Endothelial cell of umbilical vein (primary cell): ENCODE measurements at regions not wholly inside any gene's neighbourhood (a gene's known extent, or its start where the extent isn't known, plus 50 kb on each side); places are given as distances from the start of the nearest gene placed in this dataset.

ENCODE experiments used
- BruUV-seq: library from RNA; stranded (reverse); fragments of 400-500 nt; replicated peaks from 2 replicates; lab custom pipeline; 2021; lab: Mats Ljungman, UMichigan
- CTCF ChIA-PET: fragments of 300-600, 350-600 bp; sonication (Branson Sonifier 250); formaldehyde crosslinking; loops from one replicate; lab custom pipeline; 2021; ENCODE audit warnings: antibody characterized with exemption, inconsistent platforms; lab: Charles Lee
- POLR2A ChIA-PET: fragments of 300-600, 350-600 bp; sonication (Branson Sonifier 250); formaldehyde crosslinking; loops from one replicate; lab custom pipeline; 2021; ENCODE audit warnings: antibody characterized with exemption, inconsistent platforms; lab: Charles Lee
- DNase-seq: peaks from one replicate; pipeline ENCODE4 v3.0.0-alpha.2; 2011; ENCODE audit warnings: low read depth, low spot score
- FAIRE-seq: peaks from 2 replicates; lab custom pipeline; 2011; peaks lifted over from hg19 to GRCh38; lab: Jason Lieb, UNC
- H2AFZ ChIP-seq: 2 replicates; pipeline ENCODE4 v1.6.0; 2012; ENCODE audit warnings: low read depth, low read length, control low read depth, inconsistent platforms
- H3K27ac ChIP-seq: 2 replicates; pipeline ENCODE4 v1.5.1; 2011; ENCODE audit warnings: low read depth, mild to moderate bottlenecking, control low read depth, low read length, moderate library complexity; ENCODE audit not compliant: insufficient read depth
- H3K27me3 ChIP-seq, 2 experiments: 2 replicates each; pipeline versions ENCODE4 v1.6.0 to v1.6.1; 2011; ENCODE audit warnings: low read length in 2 of 2, mixed read lengths in 1 of 2; ENCODE audit not compliant: control insufficient read depth in 2 of 2, insufficient read depth in 2 of 2
- H3K36me3 ChIP-seq, 2 experiments: 2 replicates in 1 of 2; 3 replicates in 1 of 2; pipeline ENCODE4 v1.5.1; 2011; ENCODE audit warnings: low read length in 2 of 2, mild to moderate bottlenecking in 1 of 2, moderate library complexity in 1 of 2; ENCODE audit not compliant: control insufficient read depth in 2 of 2, insufficient read depth in 2 of 2; ENCODE audit errors: extremely low read depth in 1 of 2
- H3K4me1 ChIP-seq: 3 replicates; pipeline ENCODE4 v1.5.1; 2011; ENCODE audit warnings: mild to moderate bottlenecking, low read length; ENCODE audit not compliant: control insufficient read depth, insufficient read depth; ENCODE audit errors: extremely low read depth
- H3K4me2 ChIP-seq: 2 replicates; pipeline ENCODE4 v1.6.1; 2011; ENCODE audit warnings: low read length, control low read depth, mixed read lengths; ENCODE audit not compliant: insufficient read depth
- H3K4me3 ChIP-seq, 3 experiments: fragments of 200-600 bp in 1 of 3; sonication (generic), shearing (Covaris generic) in 1 of 3; replicated peaks in 1 of 3; 2 replicates each; pipeline ENCODE4 v1.5.1; 2011 to 2016; ENCODE audit warnings: control low read depth in 3 of 3, low read length in 3 of 3, mild to moderate bottlenecking in 2 of 3, inconsistent platforms in 1 of 3, low read depth in 1 of 3, moderate library complexity in 1 of 3; ENCODE audit not compliant: insufficient read depth in 1 of 3
- H3K79me2 ChIP-seq: 2 replicates; pipeline ENCODE4 v1.6.0; 2012; ENCODE audit warnings: low read length, inconsistent platforms; ENCODE audit not compliant: control insufficient read depth, insufficient read depth
- H3K9ac ChIP-seq: replicated peaks from 2 replicates; pipeline ENCODE3; 2011; ENCODE audit warnings: low read length, control low read depth; ENCODE audit not compliant: insufficient read depth; ENCODE audit errors: extremely low read depth
- H3K9me1 ChIP-seq: replicated peaks from 3 replicates; pipeline ENCODE4 v1.6.0; 2011; ENCODE audit warnings: mild to moderate bottlenecking, low read length; ENCODE audit not compliant: control insufficient read depth, insufficient read depth; ENCODE audit errors: extremely low read depth
- H3K9me3 ChIP-seq: replicated peaks from 2 replicates; pipeline ENCODE4 v1.5.1; 2012; ENCODE audit warnings: low read length, inconsistent platforms; ENCODE audit not compliant: control insufficient read depth, insufficient read depth
- H4K20me1 ChIP-seq: replicated peaks from 2 replicates; pipeline ENCODE3; 2011; ENCODE audit warnings: mild to moderate bottlenecking, low read length; ENCODE audit not compliant: control insufficient read depth, insufficient read depth; ENCODE audit errors: extremely low read depth
- EZH2 ChIP-seq: IDR thresholded peaks from 2 replicates; pipeline ENCODE4 v1.6.1; 2012; ENCODE audit warnings: borderline replicate concordance, low read depth, mild to moderate bottlenecking, moderate library complexity, low read length, inconsistent platforms; ENCODE audit not compliant: severe bottlenecking
- FOS ChIP-seq: IDR thresholded peaks from 2 replicates; pipeline ENCODE4 v1.6.1; 2011; ENCODE audit warnings: mild to moderate bottlenecking, low read length, moderate library complexity, borderline replicate concordance; ENCODE audit not compliant: insufficient read depth
- GATA2 ChIP-seq: IDR thresholded peaks from 2 replicates; pipeline ENCODE4 v1.7.0; 2011; ENCODE audit warnings: low read depth, mild to moderate bottlenecking, moderate library complexity, mixed read lengths, low read length; ENCODE audit not compliant: insufficient read length, insufficient read depth
- JUN ChIP-seq: IDR thresholded peaks from 2 replicates; pipeline ENCODE4 v1.6.1; 2011; ENCODE audit warnings: borderline replicate concordance, low read depth; ENCODE audit not compliant: insufficient read length, insufficient read depth
- MYC ChIP-seq: IDR thresholded peaks from one replicate; pipeline ENCODE4 v1.6.1; 2011; ENCODE audit warnings: mild to moderate bottlenecking, low read depth, low read length
- POLR2A ChIP-seq: IDR thresholded peaks from 2 replicates; pipeline ENCODE4 v1.6.1; 2012; ENCODE audit warnings: low read depth, mild to moderate bottlenecking, control low read depth, low read length
- POLR2AphosphoS5 ChIP-seq: IDR thresholded peaks from 2 replicates; pipeline ENCODE4 v1.6.1; 2012; ENCODE audit warnings: low read depth, mild to moderate bottlenecking, control low read depth, low read length, moderate library complexity; ENCODE audit not compliant: insufficient read depth
- dilution Hi-C: fragments of 300-500 bp; cut with MboI; formaldehyde crosslinking; loops from one replicate; pipeline ENCODE4 v1.15.0; 2019; ENCODE audit warnings: low sequenced_read_pairs; ENCODE audit not compliant: extremely low pct_ligation_motif_present
- intact Hi-C: fragments of 100-400 bp; cut with micrococcal nuclease; formaldehyde crosslinking; loops from one replicate; pipeline ENCODE4 v1.10.0; 2022
- TF ChIP-seq, protein P1 (sequence below): IDR thresholded peaks from 2 replicates; pipeline ENCODE4 v1.6.1; 2011; ENCODE audit not compliant: insufficient read depth, insufficient read length
- TF ChIP-seq, protein P2 (sequence below), 2 donors: IDR thresholded peaks; 1 replicate in 1 of 2; 2 replicates in 1 of 2; pipeline ENCODE4 v1.5.1; 2011; ENCODE audit warnings: low read length in 2 of 2, mild to moderate bottlenecking in 2 of 2, moderate library complexity in 2 of 2, control low read depth in 1 of 2, inconsistent platforms in 1 of 2, low read depth in 1 of 2; ENCODE audit not compliant: insufficient read depth in 1 of 2; ENCODE audit errors: extremely low read depth in 1 of 2

DNA sequence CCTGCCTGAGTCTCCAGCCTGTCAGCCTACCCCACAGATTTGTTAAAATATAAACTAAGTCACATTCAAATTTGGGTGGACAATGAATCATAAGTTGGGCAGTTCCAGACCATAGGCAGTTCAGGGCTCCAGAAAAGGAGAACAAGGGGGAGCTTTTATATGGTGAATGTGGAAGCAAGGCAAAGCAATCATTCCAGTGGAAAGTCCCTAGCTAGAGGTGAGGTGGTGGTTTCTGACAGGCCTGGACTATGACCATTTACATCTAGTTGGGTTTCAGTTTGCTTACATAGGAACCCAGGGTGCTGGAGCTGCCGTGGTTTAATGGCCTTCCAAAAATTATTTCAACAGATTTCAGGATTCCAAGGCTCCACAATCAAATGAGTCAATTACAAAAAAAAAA, 207.3 kb downstream of the AEBP2 start:
- Histone ChIP-seq H3K4me1 (no peaks in the 10 kb centered on the region), H3K9me1 (no peaks in the 10 kb centered on the region), H3K9me3 (peaks cover 3% of the 10 kb centered on the region), H2AFZ (no peak overlapping the region), H3K79me2 (no peaks in the 10 kb centered on the region), H4K20me1 (no peaks in the 10 kb centered on the region), H3K9ac (no peak overlapping the region), H3K27me3 (no peaks in the 10 kb centered on the region), H3K4me2 (no peak overlapping the region), H3K27ac (no peak overlapping the region), H3K36me3 (no peaks in the 10 kb centered on the region), H3K4me3 (no peak overlapping the region)
- POLR2A ChIA-PET, result no interaction called here
- CTCF ChIA-PET, result no interaction called here
- dilution Hi-C loops, result no loop called here
- no peak for TF ChIP-seq EZH2
- TF ChIP-seq POLR2AphosphoS5, result no peak
- TF ChIP-seq MYC, result no peak
- no peak for TF ChIP-seq POLR2A
- TF ChIP-seq GATA2, result no peak
- no peak for TF ChIP-seq FOS
- no peak for TF ChIP-seq JUN
- TF ChIP-seq, protein P1, sequence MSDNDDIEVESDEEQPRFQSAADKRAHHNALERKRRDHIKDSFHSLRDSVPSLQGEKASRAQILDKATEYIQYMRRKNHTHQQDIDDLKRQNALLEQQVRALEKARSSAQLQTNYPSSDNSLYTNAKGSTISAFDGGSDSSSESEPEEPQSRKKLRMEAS, result no peak
- TF ChIP-seq, protein P2, sequence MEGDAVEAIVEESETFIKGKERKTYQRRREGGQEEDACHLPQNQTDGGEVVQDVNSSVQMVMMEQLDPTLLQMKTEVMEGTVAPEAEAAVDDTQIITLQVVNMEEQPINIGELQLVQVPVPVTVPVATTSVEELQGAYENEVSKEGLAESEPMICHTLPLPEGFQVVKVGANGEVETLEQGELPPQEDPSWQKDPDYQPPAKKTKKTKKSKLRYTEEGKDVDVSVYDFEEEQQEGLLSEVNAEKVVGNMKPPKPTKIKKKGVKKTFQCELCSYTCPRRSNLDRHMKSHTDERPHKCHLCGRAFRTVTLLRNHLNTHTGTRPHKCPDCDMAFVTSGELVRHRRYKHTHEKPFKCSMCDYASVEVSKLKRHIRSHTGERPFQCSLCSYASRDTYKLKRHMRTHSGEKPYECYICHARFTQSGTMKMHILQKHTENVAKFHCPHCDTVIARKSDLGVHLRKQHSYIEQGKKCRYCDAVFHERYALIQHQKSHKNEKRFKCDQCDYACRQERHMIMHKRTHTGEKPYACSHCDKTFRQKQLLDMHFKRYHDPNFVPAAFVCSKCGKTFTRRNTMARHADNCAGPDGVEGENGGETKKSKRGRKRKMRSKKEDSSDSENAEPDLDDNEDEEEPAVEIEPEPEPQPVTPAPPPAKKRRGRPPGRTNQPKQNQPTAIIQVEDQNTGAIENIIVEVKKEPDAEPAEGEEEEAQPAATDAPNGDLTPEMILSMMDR (IDR thresholded peaks at IDR 0.05; ENCODE audit: extremely low read depth in 1 of 2, insufficient read depth in 1 of 2, low read depth in 1 of 2, low read length in 2 of 2), result no peak
- DNase-seq (no peak), FAIRE-seq (no peak)
- BruUV-seq, result no TSS peak
- intact Hi-C loops, result no loop called here
